HEK293T (cell line): ENCODE measurements at regions not wholly inside any gene's neighbourhood (a gene's known extent, or its start where the extent isn't known, plus 50 kb on each side); places are given as distances from the start of the nearest gene placed in this dataset.

Source experiments
- FOXK2 ChIP-seq: fragments of 450-650 bp; IDR thresholded peaks from 2 replicates; pipeline ENCODE4 v1.6.1; 2016; ENCODE audit warnings: mild to moderate bottlenecking
- FOXM1 ChIP-seq: fragments of 450-650 bp; IDR thresholded peaks from 2 replicates; pipeline ENCODE4 v1.6.1; 2017; ENCODE audit warnings: mild to moderate bottlenecking, borderline replicate concordance
- PKNOX1 ChIP-seq: fragments of 450-650 bp; IDR thresholded peaks from 2 replicates; pipeline ENCODE4 v1.6.1; 2016
- SP1 ChIP-seq: fragments of 450-650 bp; IDR thresholded peaks from 2 replicates; pipeline ENCODE4 v1.6.1; 2017
- SUZ12 ChIP-seq: fragments of 450-650 bp; IDR thresholded peaks from 2 replicates; pipeline ENCODE4 v1.6.1; 2016; ENCODE audit warnings: mild to moderate bottlenecking
- ZNF384 ChIP-seq: fragments of 450-650 bp; IDR thresholded peaks from 2 replicates; pipeline ENCODE4 v1.6.1; 2016

DNA sequence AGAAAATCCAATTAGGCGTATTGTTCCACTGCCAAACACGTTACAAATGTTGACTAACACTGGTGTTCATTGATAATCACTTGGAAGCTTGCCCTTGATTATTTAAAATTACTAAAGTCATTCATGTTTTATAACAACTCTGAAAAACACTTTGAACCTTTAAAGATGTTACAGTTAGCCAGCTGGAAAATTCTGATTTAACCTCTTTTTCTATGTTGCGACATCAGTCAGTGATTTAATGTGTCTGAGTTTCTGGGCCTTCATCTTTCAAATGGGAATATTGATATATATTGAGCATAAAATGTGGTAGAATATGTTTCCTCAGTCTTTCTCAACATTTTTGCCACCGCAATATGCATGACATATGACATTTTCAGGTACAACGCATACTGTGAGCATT lies 274.1 kb upstream of the TENM3 start:
- TF ChIP-seq FOXK2 = no peak
- TF ChIP-seq FOXM1 = no peak
- no peak for TF ChIP-seq SUZ12
- no peak for TF ChIP-seq SP1
- TF ChIP-seq PKNOX1 = no peak
- TF ChIP-seq ZNF384 = no peak
